Activated CD8-positive, alpha-beta T cell treated with anti-CD3 and anti-CD28 coated beads for 36 hours (primary cell): ENCODE measurements at regions not wholly inside any gene's neighbourhood (a gene's known extent, or its start where the extent isn't known, plus 50 kb on each side); places are given as distances from the start of the nearest gene placed in this dataset.

Source experiments
- ATAC-seq: fragments of 200-7000 bp; cut with Tn5 transposase; one replicate; pipeline ENCODE4 v1.10.0; 2021; ENCODE audit warnings: mild to moderate bottlenecking, moderate library complexity
- CTCF ChIA-PET: fragments of 350-600 bp; sonication (Branson Sonifier 250); formaldehyde crosslinking; loops from one replicate; lab custom pipeline; 2021; ENCODE audit warnings: antibody characterized with exemption; lab: Charles Lee
- POLR2A ChIA-PET: fragments of 350-600 bp; sonication (Branson Sonifier 250); formaldehyde crosslinking; loops from one replicate; lab custom pipeline; 2021; ENCODE audit warnings: antibody characterized with exemption; lab: Charles Lee
- DNase-seq: peaks from one replicate; pipeline ENCODE4 v3.0.0-alpha.2; 2020
- H3K27ac Mint-ChIP-seq: one replicate; pipeline ENCODE4 v1.8.0; 2021; ENCODE audit warnings: mild to moderate bottlenecking, mixed read lengths
- H3K27me3 Mint-ChIP-seq: one replicate; pipeline ENCODE4 v1.8.0; 2021; ENCODE audit warnings: mixed read lengths
- H3K36me3 Mint-ChIP-seq: one replicate; pipeline ENCODE4 v1.8.0; 2021; ENCODE audit warnings: low read depth, mixed read lengths
- H3K4me1 Mint-ChIP-seq: one replicate; pipeline ENCODE4 v1.8.0; 2021; ENCODE audit warnings: low read depth, mixed read lengths
- H3K4me3 Mint-ChIP-seq: one replicate; pipeline ENCODE4 v1.8.0; 2021; ENCODE audit warnings: mild to moderate bottlenecking, moderate library complexity, mixed read lengths
- H3K9me3 Mint-ChIP-seq: one replicate; pipeline ENCODE4 v1.8.0; 2021; ENCODE audit warnings: mixed read lengths
- intact Hi-C: fragments of 100-400 bp; cut with micrococcal nuclease; formaldehyde crosslinking; loops from one replicate; pipeline ENCODE4 v1.10.0; 2022
- TF ChIP-seq, protein P1 (sequence below): fragments of 200-600 bp; IDR thresholded peaks from one replicate; pipeline ENCODE4 v1.8.0; 2022; ENCODE audit warnings: antibody characterized with exemption, mild to moderate bottlenecking

DNA sequence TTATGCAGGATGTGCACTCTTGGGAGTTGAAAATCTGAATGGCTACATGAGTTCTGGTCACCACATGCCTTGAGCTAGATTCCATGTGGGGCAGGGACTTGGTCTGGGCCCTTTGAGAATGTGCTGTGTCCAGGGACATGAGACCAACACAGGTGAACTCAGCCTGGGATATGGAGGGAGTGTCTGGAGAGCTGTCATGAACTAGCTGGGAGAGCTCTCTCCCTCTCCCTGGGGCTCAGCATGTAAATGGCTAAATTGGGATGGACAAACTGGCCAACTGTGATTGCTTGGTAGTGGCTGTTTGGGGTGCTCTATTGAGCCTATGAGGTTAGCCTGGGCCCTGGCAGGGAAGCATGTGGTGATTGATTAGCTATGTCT lies 105.1 kb upstream of the HS6ST1 start:
- Mint-ChIP-seq H3K27me3 (peaks cover 2% of the 10 kb centered on the region), H3K9me3 (peaks cover 6% of the 10 kb centered on the region), H3K4me1 (no peaks in the 10 kb centered on the region), H3K27ac (no peak overlapping the region), H3K36me3 (no peaks in the 10 kb centered on the region), H3K4me3 (no peak overlapping the region)
- intact Hi-C loops = no loop called here
- TF ChIP-seq, protein P1, sequence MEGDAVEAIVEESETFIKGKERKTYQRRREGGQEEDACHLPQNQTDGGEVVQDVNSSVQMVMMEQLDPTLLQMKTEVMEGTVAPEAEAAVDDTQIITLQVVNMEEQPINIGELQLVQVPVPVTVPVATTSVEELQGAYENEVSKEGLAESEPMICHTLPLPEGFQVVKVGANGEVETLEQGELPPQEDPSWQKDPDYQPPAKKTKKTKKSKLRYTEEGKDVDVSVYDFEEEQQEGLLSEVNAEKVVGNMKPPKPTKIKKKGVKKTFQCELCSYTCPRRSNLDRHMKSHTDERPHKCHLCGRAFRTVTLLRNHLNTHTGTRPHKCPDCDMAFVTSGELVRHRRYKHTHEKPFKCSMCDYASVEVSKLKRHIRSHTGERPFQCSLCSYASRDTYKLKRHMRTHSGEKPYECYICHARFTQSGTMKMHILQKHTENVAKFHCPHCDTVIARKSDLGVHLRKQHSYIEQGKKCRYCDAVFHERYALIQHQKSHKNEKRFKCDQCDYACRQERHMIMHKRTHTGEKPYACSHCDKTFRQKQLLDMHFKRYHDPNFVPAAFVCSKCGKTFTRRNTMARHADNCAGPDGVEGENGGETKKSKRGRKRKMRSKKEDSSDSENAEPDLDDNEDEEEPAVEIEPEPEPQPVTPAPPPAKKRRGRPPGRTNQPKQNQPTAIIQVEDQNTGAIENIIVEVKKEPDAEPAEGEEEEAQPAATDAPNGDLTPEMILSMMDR = no peak
- CTCF ChIA-PET = interaction anchor here (0.5 to 1.7 kb wide), 2 partner anchors 10 kb away, joined by 4 read pairs; no protein-coding TSS in a partner anchor
- POLR2A ChIA-PET = no interaction called here
- ATAC-seq = no peak
- no peak for DNase-seq

DNA sequence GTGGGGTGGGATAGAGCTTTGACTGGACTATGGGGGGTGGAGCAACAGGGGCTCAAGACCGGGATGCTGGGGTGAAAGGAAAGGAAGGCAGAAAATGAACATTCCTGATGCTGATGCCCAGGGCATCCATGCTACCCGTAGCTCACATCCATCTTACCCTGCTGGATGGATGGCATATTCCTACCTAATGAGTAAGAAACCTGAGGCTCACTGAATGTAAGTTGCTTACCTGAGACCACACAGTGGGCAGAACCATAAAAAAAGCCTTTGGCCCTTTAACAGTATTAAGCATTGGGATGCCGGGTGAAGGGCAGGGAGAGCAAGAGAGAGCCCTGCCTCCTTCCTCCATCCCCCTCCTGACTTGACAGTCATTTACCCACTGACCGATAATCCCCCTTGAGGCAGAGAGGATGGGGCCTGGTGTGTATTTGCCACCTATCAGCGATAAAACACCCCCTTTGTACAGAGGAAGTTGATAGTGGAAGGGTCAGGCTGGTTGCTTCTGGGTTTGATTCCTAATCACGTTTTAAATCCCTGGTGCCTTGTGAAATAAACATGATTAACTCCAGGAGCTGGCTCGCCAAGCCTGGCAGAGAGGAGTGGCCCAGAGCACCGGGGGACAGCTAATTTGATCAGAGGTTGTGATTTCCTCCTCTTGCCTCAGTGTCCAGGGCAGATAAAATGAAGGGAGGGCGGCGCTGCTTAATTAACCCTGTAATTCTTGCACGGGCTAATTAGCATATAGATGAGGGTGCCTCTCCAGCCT lies 105.9 kb upstream of the HS6ST1 start:
- H3K9me3 Mint-ChIP-seq = peaks cover 8% of the 10 kb centered on the region
- intact Hi-C loops = no loop called here
- H3K4me1 Mint-ChIP-seq = no peaks in the 10 kb centered on the region
- TF ChIP-seq, protein P1 = no peak
- no peak overlapping the region for H3K27ac Mint-ChIP-seq
- no peak overlapping the region for H3K4me3 Mint-ChIP-seq
- ChIA-PET POLR2A (no interaction called here), CTCF (interaction anchor here (0.5 kb wide), 1 partner anchor 9 kb away, joined by 4 read pairs; no protein-coding TSS in a partner anchor)
- DNase-seq (no peak), ATAC-seq (no peak)
- peaks cover 4% of the 10 kb centered on the region for H3K27me3 Mint-ChIP-seq
- no peaks in the 10 kb centered on the region for H3K36me3 Mint-ChIP-seq

DNA sequence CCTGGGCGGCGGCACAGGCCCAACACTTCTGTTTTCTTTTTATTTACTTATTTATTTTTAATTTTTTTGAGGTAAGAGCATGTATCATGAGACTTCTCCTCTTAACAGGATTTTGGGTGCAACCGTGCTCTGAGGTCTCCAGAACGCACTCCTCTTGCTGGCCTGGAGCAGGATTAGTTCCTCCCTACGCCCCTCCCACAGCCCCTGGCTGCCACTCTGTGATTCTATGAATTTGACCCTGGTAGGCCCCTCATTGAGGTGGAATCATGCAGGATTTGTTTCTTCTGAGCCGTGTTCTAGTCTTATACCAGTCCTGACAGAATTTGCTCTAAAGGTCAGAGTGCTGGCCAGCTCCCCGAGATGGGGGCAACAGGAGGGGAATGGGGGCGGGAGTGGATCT lies 106.5 kb upstream of the HS6ST1 start:
- Mint-ChIP-seq H3K27me3 (peaks cover 7% of the 10 kb centered on the region), H3K27ac (no peak overlapping the region), H3K36me3 (no peaks in the 10 kb centered on the region), H3K9me3 (peaks cover 6% of the 10 kb centered on the region), H3K4me3 (no peak overlapping the region), H3K4me1 (no peaks in the 10 kb centered on the region)
- POLR2A ChIA-PET = no interaction called here
- TF ChIP-seq, protein P1 = no peak
- intact Hi-C loops = no loop called here
- CTCF ChIA-PET = no interaction called here
- ATAC-seq (no peak), DNase-seq (no peak)

DNA sequence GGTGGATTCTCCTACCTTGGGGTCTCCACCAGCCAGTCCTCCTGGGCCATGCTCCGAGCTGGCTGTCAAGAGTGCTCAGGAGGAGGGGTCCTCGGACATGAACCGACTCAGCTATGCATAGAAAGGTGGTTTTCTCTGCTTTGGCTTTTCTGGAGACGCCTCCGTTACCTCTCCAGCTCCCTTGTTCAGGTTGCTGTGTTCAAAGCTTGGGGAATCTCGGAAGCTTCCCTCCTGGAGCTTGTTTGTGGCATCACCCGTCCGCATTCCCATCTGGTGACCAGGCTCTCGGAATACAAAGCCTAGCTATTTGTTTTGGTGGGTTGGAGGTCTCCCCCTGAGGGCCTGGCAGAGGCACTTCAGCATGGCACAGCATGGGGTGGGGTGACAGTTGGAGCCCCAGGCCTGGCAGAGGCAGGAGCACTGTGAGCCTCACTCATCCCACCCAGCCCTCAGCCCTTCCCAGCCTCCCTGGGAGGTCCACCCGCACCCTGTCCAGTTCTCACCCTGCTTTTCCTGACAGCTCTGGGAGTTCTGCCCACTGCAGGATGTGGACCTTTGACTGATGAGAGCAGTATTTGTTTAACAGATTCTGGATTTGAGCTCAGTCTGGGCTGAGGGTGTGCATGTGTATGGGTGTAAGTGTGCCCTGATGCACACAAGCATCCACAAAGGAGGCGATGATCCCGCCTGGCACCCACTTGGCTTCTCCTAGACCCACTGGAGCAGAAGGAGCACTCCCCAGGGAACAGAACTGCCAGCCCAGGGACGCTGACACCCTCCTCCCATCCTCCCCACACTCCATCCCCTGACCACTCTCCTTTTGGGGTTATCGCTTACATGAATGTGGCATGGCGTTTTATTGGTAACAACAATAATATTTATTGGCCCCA lies 107.3 kb upstream of the HS6ST1 start:
- DNase-seq (no peak), ATAC-seq (no peak)
- peaks cover 6% of the 10 kb centered on the region for H3K9me3 Mint-ChIP-seq
- POLR2A ChIA-PET = no interaction called here
- TF ChIP-seq, protein P1 = no peak
- intact Hi-C loops = no loop called here
- no peaks in the 10 kb centered on the region for H3K36me3 Mint-ChIP-seq
- CTCF ChIA-PET = no interaction called here
- H3K27me3 Mint-ChIP-seq = peaks cover 7% of the 10 kb centered on the region
- H3K4me3 Mint-ChIP-seq = no peak overlapping the region
- no peak overlapping the region for H3K27ac Mint-ChIP-seq
- no peaks in the 10 kb centered on the region for H3K4me1 Mint-ChIP-seq

DNA sequence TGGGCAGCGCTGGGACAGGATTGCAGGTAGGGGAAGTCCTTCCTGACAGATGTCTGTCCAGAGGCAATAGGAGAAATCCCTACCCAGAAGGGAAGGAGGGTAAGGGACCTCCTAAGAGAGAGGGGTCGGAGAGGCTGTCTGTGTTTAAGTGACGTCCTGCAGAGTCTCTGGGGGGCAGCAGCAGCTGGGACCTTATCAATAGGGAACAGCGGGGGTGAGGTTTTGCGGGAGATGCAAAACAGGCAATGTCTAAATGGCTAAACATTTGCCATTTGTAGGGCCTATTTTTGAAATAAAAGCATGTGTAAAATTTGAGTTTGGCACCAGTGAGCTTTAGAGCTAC lies 108.7 kb upstream of the HS6ST1 start:
- intact Hi-C loops = no loop called here
- H3K9me3 Mint-ChIP-seq = peaks cover 6% of the 10 kb centered on the region
- TF ChIP-seq, protein P1 = no peak
- H3K4me3 Mint-ChIP-seq = no peak overlapping the region
- H3K4me1 Mint-ChIP-seq = no peaks in the 10 kb centered on the region
- ChIA-PET POLR2A (interaction anchor here (0.6 kb wide), 1 partner anchor 124 kb away, joined by 3 read pairs; no protein-coding TSS in a partner anchor), CTCF (interaction anchor here (0.5 kb wide), 1 partner anchor 27 kb away, joined by 4 read pairs; no protein-coding TSS in a partner anchor)
- H3K27ac Mint-ChIP-seq = no peak overlapping the region
- peaks cover 7% of the 10 kb centered on the region for H3K27me3 Mint-ChIP-seq
- H3K36me3 Mint-ChIP-seq = no peaks in the 10 kb centered on the region
- DNase-seq (no peak), ATAC-seq (no peak)
